ENCODE measurements at regions not wholly inside any gene's neighbourhood (a gene's known extent, or its start where the extent isn't known, plus 50 kb on each side); places are given as distances from the start of the nearest gene placed in this dataset.

DNA sequence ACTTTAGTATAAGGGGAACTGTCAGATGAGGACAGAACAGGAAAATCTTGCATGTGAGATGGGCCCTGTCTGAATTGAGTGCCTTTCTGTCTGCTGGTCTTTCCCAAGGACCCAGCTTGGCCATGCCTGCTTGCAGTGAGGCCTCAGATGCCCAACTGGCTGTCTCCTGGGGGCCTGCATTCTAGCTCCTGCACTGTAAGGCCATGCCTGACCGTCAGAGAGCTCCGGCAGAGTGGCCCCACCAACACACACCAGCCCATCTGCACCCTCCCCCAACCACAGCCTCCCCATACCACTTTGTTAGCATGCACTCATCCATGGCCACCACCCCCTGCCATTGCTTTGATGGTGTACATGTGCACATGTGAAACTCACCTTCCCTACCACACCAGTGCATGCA is 190.4 kb upstream of the RPRM start:
- TF ChIP-seq, protein P1, sequence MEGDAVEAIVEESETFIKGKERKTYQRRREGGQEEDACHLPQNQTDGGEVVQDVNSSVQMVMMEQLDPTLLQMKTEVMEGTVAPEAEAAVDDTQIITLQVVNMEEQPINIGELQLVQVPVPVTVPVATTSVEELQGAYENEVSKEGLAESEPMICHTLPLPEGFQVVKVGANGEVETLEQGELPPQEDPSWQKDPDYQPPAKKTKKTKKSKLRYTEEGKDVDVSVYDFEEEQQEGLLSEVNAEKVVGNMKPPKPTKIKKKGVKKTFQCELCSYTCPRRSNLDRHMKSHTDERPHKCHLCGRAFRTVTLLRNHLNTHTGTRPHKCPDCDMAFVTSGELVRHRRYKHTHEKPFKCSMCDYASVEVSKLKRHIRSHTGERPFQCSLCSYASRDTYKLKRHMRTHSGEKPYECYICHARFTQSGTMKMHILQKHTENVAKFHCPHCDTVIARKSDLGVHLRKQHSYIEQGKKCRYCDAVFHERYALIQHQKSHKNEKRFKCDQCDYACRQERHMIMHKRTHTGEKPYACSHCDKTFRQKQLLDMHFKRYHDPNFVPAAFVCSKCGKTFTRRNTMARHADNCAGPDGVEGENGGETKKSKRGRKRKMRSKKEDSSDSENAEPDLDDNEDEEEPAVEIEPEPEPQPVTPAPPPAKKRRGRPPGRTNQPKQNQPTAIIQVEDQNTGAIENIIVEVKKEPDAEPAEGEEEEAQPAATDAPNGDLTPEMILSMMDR (IDR thresholded peaks at IDR 0.05; ENCODE audit: extremely low read depth, insufficient read depth, missing control alignments) = no peak
- DNase-seq (ENCODE audit: low spot score) = no peak
- in situ Hi-C loops (cut with MboI; ENCODE audit: low pct_unique_long_range_greater_than_20kb, low sequenced_read_pairs, unreplicated experiment) = no loop called here

DNA sequence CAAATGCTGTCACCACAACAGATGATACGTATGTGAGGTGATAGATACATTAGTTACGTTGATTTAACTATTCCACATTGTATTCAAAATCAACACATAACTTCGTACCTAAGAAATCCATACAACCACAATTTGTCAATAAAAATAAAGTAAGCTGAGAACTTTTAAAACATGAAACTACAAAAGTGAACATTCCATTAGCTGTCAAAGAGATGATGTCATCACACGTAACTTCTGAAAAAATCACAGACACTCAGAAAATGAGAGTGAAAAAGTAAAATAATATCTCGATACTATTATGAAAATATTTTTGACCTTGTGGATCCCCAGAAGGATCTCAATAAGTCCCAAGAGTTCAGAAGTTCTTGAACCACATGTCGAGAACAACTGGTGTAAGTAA is 161.6 kb upstream of the GALNT13 start:
- in situ Hi-C loops (cut with MboI; ENCODE audit: low pct_unique_long_range_greater_than_20kb, low sequenced_read_pairs, unreplicated experiment) = no loop called here
- TF ChIP-seq, protein P1 (IDR thresholded peaks at IDR 0.05; ENCODE audit: extremely low read depth, insufficient read depth, missing control alignments) = no peak
- no peak for DNase-seq (ENCODE audit: low spot score)

DNA sequence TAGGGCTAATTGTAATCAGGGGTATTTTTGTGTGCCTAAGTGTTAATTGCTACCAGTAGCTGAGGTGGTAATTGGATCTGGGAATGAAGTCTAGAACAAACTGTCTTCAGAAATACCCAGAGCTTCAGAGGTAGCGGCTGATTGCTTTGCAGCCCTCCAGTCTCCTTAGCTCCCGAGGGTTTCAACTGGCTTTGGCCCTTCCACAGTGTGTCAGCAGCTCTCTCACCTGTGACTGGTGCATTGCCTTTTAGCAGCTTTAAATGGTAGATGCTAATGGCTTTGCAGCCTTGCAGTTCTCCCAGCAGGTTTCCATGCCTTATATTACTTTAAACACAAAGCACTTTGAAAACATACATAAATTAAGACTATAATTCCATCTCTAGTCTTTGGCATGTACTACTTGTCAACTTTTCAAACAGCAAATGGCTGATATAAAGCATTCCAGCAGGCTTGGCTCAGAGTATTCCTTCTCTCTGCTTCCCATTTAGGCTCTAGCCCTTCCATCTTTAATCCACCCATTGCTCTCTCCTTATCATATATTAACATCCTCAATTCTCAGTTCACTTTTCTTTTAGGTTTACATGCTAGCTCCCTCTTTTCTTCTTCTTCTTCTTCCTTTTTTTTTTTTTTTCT is 156.4 kb upstream of the GALNT13 start:
- no peak for DNase-seq (ENCODE audit: low spot score)
- TF ChIP-seq, protein P1 (IDR thresholded peaks at IDR 0.05; ENCODE audit: extremely low read depth, insufficient read depth, missing control alignments) = no peak
- in situ Hi-C loops (cut with MboI; ENCODE audit: low pct_unique_long_range_greater_than_20kb, low sequenced_read_pairs, unreplicated experiment) = no loop called here

GRCh38 chr2:153717060-153717459 is 154.7 kb upstream of the GALNT13 start:
- in situ Hi-C loops (cut with MboI; ENCODE audit: low pct_unique_long_range_greater_than_20kb, low sequenced_read_pairs, unreplicated experiment) = no loop called here
- DNase-seq (ENCODE audit: low spot score) = no peak
- TF ChIP-seq, protein P1 (IDR thresholded peaks at IDR 0.05; ENCODE audit: extremely low read depth, insufficient read depth, missing control alignments) = no peak

GRCh38 chr2:153739394-153739793 is 132.3 kb upstream of the GALNT13 start:
- no peak for DNase-seq (ENCODE audit: low spot score)
- in situ Hi-C loops (cut with MboI; ENCODE audit: low pct_unique_long_range_greater_than_20kb, low sequenced_read_pairs, unreplicated experiment) = no loop called here
- TF ChIP-seq, protein P1 (IDR thresholded peaks at IDR 0.05; ENCODE audit: extremely low read depth, insufficient read depth, missing control alignments) = no peak

DNA sequence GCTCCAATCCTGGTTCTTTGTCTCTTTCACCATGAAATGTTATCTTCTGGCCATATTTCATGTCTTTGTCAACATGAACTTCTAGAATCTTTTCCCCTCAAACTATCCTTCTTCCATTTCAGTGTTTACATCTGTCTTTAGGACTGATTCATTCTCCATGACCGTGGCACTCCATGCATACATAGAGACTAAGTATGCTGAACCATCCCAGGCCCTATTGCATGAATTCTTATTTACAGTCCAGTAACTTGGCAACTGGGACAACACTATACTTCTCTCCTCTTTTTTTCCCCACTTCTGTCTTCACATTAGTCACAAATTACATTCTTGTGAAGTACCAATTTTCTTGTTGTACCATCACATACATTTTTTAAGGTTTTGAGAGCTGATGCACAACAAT is 109.8 kb upstream of the GALNT13 start:
- in situ Hi-C loops (cut with MboI; ENCODE audit: low pct_unique_long_range_greater_than_20kb, low sequenced_read_pairs, unreplicated experiment) = no loop called here
- TF ChIP-seq, protein P1 (IDR thresholded peaks at IDR 0.05; ENCODE audit: extremely low read depth, insufficient read depth, missing control alignments) = no peak
- no peak for DNase-seq (ENCODE audit: low spot score)

All from GM13977 (cell line).